ENCODE measurements at regions not wholly inside any gene's neighbourhood (a gene's known extent, or its start where the extent isn't known, plus 50 kb on each side); places are given as distances from the start of the nearest gene placed in this dataset.
A peak's percentile ranks its signal among the peaks of the same experiment; 100 is the strongest.

DNA sequence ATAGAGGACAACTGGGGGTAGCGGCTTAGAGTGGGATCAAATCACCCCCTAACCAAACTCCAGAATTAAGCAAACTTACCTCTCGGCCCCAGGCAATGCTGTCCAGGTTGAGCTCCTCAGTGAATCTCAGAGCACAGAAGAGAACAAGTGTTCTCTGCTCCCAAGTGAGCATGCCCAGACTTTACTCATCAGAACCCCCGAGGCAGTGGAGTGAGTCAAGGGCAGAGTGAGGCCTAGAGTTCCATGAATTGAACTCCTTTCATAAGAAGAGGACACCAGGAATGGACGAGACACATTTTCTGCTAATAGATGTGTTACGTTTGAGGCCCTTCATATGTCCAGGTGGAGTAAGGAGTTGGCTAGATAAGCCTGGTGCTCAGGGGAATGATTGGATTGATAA lies 134.0 kb upstream of the DTNBP1 start:
- ChIA-PET POLR2A (no interaction called here), CTCF (no interaction called here)
- Mint-ChIP-seq H3K9me3 (peaks cover 15% of the 10 kb centered on the region), H3K4me3 (no peak overlapping the region), H3K27ac (no peak overlapping the region), H3K4me1 (no peaks in the 10 kb centered on the region), H3K36me3 (ENCODE audit: low read depth) (no peaks in the 10 kb centered on the region), H3K27me3 (no peaks in the 10 kb centered on the region)
- no peak for DNase-seq

DNA sequence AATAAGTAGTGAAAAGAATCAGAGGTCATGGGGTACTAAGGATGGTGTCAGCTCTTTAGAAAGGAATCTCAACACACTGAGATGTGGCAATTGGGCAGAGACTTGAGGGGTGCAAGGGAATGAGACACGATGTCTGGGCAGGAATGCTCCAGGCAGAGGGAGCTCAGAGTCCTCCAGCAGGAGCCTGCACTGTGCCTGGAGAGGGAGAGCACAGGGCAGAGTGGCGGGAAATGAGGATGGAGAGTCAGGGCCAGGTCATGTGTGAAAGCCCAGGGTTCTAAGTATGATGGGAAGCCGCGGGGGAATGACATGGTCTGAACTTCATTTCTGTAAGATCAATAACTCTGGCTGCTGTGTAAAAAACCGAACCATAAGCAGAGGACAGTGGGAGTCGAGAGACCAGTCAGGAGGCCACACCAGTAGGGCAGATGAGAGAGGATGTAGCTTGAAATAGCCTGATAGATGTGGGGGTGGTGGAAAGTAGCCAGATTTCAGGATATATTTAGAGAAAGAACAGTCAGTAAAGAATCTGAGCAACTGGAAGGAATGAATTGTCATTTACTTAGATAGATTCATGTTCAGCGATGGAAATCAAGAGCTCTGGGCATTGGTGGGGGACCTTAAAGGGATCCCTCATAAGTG lies 133.4 kb upstream of the DTNBP1 start:
- Mint-ChIP-seq H3K27ac (no peak overlapping the region), H3K9me3 (peaks cover 15% of the 10 kb centered on the region), H3K36me3 (ENCODE audit: low read depth) (no peaks in the 10 kb centered on the region), H3K27me3 (no peaks in the 10 kb centered on the region), H3K4me1 (no peaks in the 10 kb centered on the region), H3K4me3 (no peak overlapping the region)
- ChIA-PET POLR2A (no interaction called here), CTCF (no interaction called here)
- no peak for DNase-seq

DNA sequence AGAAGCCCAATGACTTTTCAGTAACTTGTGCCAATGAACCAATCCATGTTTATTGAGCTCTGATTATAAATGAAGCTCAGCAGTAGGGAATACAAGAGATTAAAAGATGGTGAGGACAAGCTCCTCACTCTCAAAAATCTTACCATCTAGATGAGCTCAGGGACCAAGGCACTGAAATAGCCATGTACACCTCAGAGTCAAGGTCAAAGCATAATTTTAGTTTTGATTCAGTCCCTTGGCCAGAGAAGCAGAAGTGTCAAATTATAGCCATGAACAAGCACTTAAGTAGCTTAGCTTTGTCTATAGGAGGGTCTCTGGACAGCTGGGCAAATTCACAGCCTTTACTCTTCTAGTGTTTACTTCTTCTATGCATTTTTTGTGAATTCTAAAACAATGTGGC lies 131.0 kb upstream of the DTNBP1 start:
- POLR2A ChIA-PET, result no interaction called here
- Mint-ChIP-seq H3K4me3 (no peak overlapping the region), H3K9me3 (peaks cover 11% of the 10 kb centered on the region), H3K4me1 (no peaks in the 10 kb centered on the region), H3K27ac (no peak overlapping the region), H3K27me3 (no peaks in the 10 kb centered on the region), H3K36me3 (ENCODE audit: low read depth) (no peaks in the 10 kb centered on the region)
- DNase-seq, result no peak
- CTCF ChIA-PET, result interaction anchor here (0.6 to 0.7 kb wide), 2 partner anchors 47 to 102 kb away, joined by 3 to 4 read pairs; no protein-coding TSS in a partner anchor

DNA sequence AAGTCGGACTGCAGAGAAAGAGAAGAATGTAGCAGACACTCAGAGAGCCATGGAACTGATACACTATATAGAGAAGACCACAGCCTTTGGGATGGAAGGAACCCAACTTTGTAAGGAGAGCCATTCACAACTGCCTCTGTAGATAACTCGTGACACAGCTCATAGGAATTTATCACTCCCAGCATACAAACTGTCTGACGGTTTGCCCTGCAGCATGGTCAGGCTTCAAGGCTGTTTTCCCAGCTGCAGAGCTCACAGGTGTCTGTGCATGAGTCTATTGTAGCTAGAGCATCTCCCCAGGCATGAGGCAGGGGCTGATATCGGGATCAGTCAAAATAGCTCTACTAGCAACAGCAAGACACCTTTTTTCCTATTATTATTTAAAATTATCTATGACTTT lies 130.5 kb upstream of the DTNBP1 start:
- CTCF ChIA-PET, result interaction anchor here (0.6 kb wide), 1 partner anchor 47 kb away, joined by 4 read pairs; no protein-coding TSS in a partner anchor
- no peaks in the 10 kb centered on the region for H3K4me1 Mint-ChIP-seq

DNA sequence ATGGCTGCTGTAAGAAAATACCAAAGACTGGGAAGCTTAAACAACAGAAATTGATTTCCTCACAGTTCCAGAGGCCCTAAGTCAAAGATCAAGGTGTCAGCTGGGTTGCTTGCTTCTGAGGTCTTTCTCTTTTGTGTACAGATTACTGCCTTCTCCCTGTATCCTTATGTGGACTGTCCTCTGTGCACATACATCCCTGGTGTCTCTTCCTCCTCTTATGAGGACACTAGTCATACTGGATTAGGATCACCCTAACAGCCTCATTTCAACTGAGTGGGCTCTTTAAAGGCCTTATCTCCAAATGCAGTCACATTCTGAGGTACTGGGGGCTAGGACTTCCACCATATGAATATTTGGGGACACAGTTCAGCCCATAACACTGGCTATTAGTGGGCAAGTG lies 130.0 kb upstream of the DTNBP1 start:
- Mint-ChIP-seq H3K4me1 (no peaks in the 10 kb centered on the region), H3K9me3 (peaks cover 5% of the 10 kb centered on the region), H3K27ac (no peak overlapping the region), H3K4me3 (no peak overlapping the region), H3K27me3 (no peaks in the 10 kb centered on the region), H3K36me3 (ENCODE audit: low read depth) (no peaks in the 10 kb centered on the region)
- ChIA-PET CTCF (no interaction called here), POLR2A (no interaction called here)
- no peak for DNase-seq

More for the DNA sequence above, 130.5 kb upstream of the DTNBP1 start:
- Mint-ChIP-seq H3K36me3 (ENCODE audit: low read depth) (no peaks in the 10 kb centered on the region), H3K27ac (no peak overlapping the region), H3K4me3 (no peak overlapping the region), H3K9me3 (peaks cover 9% of the 10 kb centered on the region), H3K27me3 (no peaks in the 10 kb centered on the region)
- DNase-seq, result no peak
- POLR2A ChIA-PET, result no interaction called here

DNA sequence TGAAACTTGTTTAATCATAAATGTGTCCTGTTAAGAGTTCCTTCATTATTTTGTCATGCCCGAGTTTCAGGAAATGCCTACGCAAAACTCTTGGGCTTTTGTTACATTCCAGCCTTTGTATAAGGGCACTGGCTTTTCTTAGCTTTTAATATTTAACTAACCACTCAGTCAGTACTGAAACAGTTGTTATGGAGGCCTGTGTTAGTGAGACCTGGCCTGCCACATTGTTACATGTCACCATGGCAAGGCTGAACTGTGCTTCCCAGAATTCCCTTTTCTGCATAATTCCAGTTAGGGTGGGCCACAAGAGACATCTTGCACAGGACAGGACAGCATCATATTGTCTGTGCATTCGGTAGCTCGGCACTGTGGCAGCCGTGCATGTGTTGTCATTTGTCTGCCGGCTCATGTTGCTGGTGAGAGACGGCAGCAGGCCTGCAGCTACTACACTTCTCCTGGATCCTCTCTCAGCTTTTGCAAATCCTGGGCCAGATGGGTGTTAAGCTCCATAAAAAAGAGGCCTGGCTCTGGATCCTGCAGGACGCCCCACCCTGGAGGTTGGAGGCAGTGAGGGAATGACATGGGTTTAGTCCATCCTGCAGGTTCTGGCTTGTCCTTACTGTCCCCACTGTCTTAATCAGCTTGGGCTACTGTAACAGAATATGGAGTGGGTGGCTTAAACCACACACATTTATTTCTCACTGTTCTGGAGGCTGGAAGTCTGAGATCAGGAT lies 128.8 kb upstream of the DTNBP1 start:
- ChIA-PET CTCF (no interaction called here), POLR2A (no interaction called here)
- DNase-seq, result no peak
- no peaks in the 10 kb centered on the region for H3K36me3 Mint-ChIP-seq (ENCODE audit: low read depth)
- H3K27me3 Mint-ChIP-seq, result no peaks in the 10 kb centered on the region
- H3K4me1 Mint-ChIP-seq, result no peaks in the 10 kb centered on the region
- no peaks in the 10 kb centered on the region for H3K9me3 Mint-ChIP-seq
- no peak overlapping the region for H3K27ac Mint-ChIP-seq
- no peak overlapping the region for H3K4me3 Mint-ChIP-seq

DNA sequence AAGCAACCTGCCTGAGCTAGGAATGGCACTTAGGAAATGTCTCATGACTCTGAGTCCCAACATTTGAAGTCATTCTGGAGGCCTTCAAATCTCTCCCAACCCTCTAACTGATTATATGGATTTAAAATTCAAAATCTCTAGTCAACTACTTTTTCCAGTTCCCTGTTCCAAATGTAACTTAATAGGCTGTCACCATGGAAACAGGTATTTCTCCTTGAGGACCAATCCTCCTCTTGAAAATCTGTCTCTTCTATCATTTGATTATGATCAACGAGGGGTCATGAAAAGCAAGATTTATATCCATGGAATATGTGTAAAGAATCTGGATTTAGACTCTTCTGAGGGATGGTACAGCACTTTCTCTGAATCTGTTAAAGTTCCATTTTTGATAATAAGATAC lies 127.3 kb upstream of the DTNBP1 start:
- no peaks in the 10 kb centered on the region for H3K4me1 Mint-ChIP-seq
- H3K27ac Mint-ChIP-seq, result no peak overlapping the region
- H3K4me3 Mint-ChIP-seq, result no peak overlapping the region
- no peak for DNase-seq
- POLR2A ChIA-PET, result no interaction called here
- CTCF ChIA-PET, result no interaction called here
- H3K36me3 Mint-ChIP-seq (ENCODE audit: low read depth), result no peaks in the 10 kb centered on the region
- H3K27me3 Mint-ChIP-seq, result no peaks in the 10 kb centered on the region
- H3K9me3 Mint-ChIP-seq, result peaks cover 4% of the 10 kb centered on the region

DNA sequence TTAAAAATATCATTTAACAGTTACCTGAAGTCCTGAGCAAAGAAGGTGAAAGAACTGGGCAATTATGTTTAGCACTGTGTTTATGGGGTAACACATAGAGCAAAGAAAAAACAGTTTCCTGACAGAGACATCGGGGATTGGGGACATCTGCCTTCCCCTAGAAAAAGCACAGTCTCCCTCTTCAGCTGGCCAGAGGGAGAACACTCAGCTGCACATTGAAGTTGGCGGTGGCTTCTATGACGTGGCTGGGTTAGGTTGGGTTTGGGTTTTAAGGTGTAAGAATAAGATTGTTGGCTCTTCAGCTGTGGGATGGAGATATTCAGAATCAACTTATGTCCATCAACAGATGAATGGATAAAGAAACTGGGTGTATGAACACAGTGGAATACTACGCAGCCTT lies 124.0 kb upstream of the DTNBP1 start:
- H3K27ac Mint-ChIP-seq, result no peak overlapping the region
- H3K4me3 Mint-ChIP-seq, result no peak overlapping the region
- H3K36me3 Mint-ChIP-seq (ENCODE audit: low read depth), result no peaks in the 10 kb centered on the region
- DNase-seq, result no peak
- no peaks in the 10 kb centered on the region for H3K4me1 Mint-ChIP-seq
- no peaks in the 10 kb centered on the region for H3K27me3 Mint-ChIP-seq
- CTCF ChIA-PET, result no interaction called here
- POLR2A ChIA-PET, result no interaction called here
- H3K9me3 Mint-ChIP-seq, result peaks cover 4% of the 10 kb centered on the region

DNA sequence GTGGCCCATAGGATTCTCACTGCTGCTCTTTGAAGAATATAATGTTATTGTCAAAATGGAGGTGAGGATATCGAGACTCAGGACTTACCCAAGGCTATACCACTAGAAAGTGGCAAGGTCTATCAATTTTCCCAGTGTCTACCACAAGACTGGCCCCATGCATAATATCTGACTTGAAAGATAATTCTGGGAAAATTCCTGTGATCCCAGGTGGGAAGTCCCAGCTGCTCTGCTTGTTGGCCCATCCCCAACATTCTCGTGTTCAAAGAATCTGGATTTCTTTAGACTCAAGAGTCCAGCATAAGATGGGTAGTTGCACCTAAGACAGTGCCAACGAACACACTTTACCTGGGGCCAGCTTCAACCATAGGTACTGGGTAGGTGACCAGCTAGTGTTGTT lies 120.7 kb upstream of the DTNBP1 start:
- POLR2A ChIA-PET, result no interaction called here
- no peak overlapping the region for H3K27ac Mint-ChIP-seq

DNA sequence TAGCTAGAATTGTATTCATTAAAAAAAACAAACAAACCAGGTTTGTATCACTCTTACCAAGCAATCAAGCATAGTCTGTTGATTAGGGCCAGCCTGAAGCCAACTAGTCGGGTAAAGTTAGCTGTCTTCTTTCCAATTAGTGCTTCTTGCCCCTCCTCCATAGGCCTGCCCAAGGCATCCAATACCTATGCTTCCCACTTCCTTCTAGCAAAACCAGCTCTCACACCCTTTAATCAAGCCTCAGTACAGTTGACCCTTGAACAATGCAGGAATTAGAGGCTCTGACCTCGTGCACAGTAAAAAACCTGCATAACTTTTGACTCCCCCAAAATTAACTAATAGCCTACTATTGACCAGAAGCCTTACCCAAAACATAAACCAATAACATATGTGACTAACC lies 119.1 kb upstream of the DTNBP1 start:
- H3K4me1 Mint-ChIP-seq, result peaks cover 18% of the 10 kb centered on the region
- no peaks in the 10 kb centered on the region for H3K27me3 Mint-ChIP-seq
- POLR2A ChIA-PET, result no interaction called here
- no peak overlapping the region for H3K4me3 Mint-ChIP-seq
- H3K36me3 Mint-ChIP-seq (ENCODE audit: low read depth), result no peaks in the 10 kb centered on the region
- no peak overlapping the region for H3K27ac Mint-ChIP-seq
- CTCF ChIA-PET, result no interaction called here
- DNase-seq, result no peak
- peaks cover 4% of the 10 kb centered on the region for H3K9me3 Mint-ChIP-seq

More for the DNA sequence above, 120.7 kb upstream of the DTNBP1 start:
- H3K36me3 Mint-ChIP-seq (ENCODE audit: low read depth), result no peaks in the 10 kb centered on the region
- no peak overlapping the region for H3K4me3 Mint-ChIP-seq
- CTCF ChIA-PET, result no interaction called here
- DNase-seq, result no peak
- H3K27me3 Mint-ChIP-seq, result no peaks in the 10 kb centered on the region
- H3K9me3 Mint-ChIP-seq, result peaks cover 4% of the 10 kb centered on the region
- H3K4me1 Mint-ChIP-seq, result peaks cover 3% of the 10 kb centered on the region

DNA sequence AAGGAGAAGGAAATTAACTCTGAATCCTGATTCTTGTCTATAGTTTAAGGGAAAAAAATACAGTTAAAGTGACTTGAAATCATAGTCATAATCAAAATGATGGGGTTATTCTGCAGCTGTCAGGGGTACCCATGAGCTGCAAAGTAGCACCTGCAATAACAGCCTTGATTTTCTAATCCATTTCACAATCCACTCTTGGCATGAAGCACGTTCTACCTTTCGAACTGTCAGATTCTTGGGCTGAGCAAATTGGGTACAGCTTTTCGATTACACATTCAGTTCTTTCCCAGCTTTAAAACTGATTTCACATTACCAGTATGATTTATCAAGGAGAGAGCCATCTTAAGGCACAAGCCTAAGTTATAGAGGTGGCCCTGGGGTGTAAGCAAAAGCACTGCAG lies 118.5 kb upstream of the DTNBP1 start:
- H3K36me3 Mint-ChIP-seq (ENCODE audit: low read depth), result no peaks in the 10 kb centered on the region
- H3K27ac Mint-ChIP-seq, result no peak overlapping the region
- ChIA-PET CTCF (interaction anchor here (0.8 kb wide), 1 partner anchor 402 kb away, joined by 3 read pairs; no protein-coding TSS in a partner anchor), POLR2A (no interaction called here)
- H3K9me3 Mint-ChIP-seq, result peaks cover 4% of the 10 kb centered on the region
- no peaks in the 10 kb centered on the region for H3K27me3 Mint-ChIP-seq
- H3K4me3 Mint-ChIP-seq, result no peak overlapping the region
- peaks cover 24% of the 10 kb centered on the region for H3K4me1 Mint-ChIP-seq
- DNase-seq, result no peak

DNA sequence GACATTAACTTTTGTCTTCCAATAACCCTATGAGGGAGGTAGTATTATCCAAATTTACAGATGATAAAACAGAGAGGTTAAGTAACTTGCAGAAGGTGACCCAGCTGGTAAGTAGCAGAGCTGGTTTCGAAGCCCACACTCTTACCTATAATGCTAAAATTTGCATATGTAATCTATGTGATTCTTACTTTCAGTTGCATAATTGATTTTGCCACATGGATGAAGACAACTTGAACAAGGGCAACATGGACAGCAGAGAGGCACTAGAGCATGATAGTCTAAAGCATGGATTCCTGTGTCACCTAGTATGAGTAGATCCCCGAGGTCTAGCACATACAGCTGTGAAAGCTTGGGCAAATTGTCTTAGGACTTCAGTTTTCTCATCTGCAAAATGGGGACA lies 117.6 kb upstream of the DTNBP1 start:
- ChIA-PET CTCF (no interaction called here), POLR2A (no interaction called here)
- no peaks in the 10 kb centered on the region for H3K27me3 Mint-ChIP-seq
- no peak for DNase-seq
- peaks cover 31% of the 10 kb centered on the region for H3K4me1 Mint-ChIP-seq
- H3K27ac Mint-ChIP-seq, result no peak overlapping the region
- no peaks in the 10 kb centered on the region for H3K36me3 Mint-ChIP-seq (ENCODE audit: low read depth)
- H3K9me3 Mint-ChIP-seq, result peaks cover under 1% of the 10 kb centered on the region
- H3K4me3 Mint-ChIP-seq, result no peak overlapping the region

DNA sequence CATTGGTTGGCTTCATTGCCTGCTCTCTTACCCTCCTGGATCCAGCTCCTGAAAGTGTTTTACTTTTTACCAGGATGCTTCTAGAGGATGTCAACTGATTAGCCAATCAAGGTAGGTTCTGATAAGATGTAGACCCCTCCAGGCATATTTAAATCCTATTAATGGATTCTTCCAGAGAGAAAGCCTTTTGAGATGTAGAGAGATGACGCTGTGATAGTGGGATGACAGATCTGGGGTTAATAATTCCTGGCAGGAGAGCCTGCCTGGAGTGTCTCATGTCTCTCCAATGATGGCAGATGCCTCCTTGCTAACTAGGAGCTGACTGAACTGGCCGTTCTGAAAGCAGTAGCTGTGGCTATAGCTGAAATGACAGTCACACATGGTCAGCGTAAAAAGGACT lies 116.9 kb upstream of the DTNBP1 start:
- ChIA-PET CTCF (no interaction called here), POLR2A (no interaction called here)
- Mint-ChIP-seq H3K27me3 (no peaks in the 10 kb centered on the region), H3K4me1 (peaks cover 32% of the 10 kb centered on the region), H3K27ac (no peak overlapping the region), H3K36me3 (ENCODE audit: low read depth) (no peaks in the 10 kb centered on the region), H3K4me3 (no peak overlapping the region), H3K9me3 (no peaks in the 10 kb centered on the region)
- DNase-seq, result no peak

DNA sequence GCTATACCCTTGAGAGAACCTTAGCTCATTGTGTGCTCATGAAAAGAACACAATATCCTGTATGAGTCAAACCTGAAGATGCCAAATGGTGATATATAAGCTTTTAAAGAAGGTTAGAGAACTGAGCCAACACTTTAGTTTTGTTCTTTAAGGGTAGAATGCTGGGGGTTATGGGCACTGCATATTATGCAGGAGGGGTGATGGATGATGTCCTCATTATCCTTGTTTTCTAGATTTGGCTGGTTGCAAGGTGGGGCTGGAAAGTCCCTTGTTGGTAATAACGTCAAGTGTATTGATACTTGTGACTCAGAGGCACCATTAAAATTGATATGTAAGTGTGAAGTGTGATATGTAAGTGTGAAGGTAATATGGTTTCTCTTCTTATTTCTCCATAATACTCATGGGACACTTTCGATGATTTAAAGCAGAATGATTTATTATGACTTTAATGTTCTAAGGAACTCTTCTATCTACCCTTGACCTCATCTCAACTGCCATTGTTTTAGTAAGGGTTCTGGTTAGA lies 113.7 kb upstream of the DTNBP1 start:
- ChIA-PET CTCF (no interaction called here), POLR2A (interaction anchor here (0.6 to 1.4 kb wide), 4 partner anchors 124 to 358 kb away, joined by 3 to 4 read pairs (median 4); no protein-coding TSS in a partner anchor)
- H3K4me3 Mint-ChIP-seq, result no peak overlapping the region
- H3K9me3 Mint-ChIP-seq, result no peaks in the 10 kb centered on the region
- H3K36me3 Mint-ChIP-seq (ENCODE audit: low read depth), result no peaks in the 10 kb centered on the region
- H3K27ac Mint-ChIP-seq, result peak overlapping the region; percentile 63
- peaks cover 32% of the 10 kb centered on the region for H3K4me1 Mint-ChIP-seq
- H3K27me3 Mint-ChIP-seq, result no peaks in the 10 kb centered on the region
- DNase-seq, result peak; percentile 20

All from activated CD4-positive, alpha-beta memory T cell treated with anti-CD3 and anti-CD28 coated beads, Interleukin-2, amount 10 ng/mL, durations not matched to agents 7 days and 5 days (primary cell).